GM21717 (cell line): ENCODE measurements at regions not wholly inside any gene's neighbourhood (a gene's known extent, or its start where the extent isn't known, plus 50 kb on each side); places are given as distances from the start of the nearest gene placed in this dataset.
"Not testable (repeated sequence)": the region's sequence is repeated elsewhere in the genome, so short reads cannot be mapped to it uniquely, and the experiment has no call there.

ENCODE experiments used
- ATAC-seq: cut with Tn5 transposase; IDR thresholded peaks from one replicate; pipeline ENCODE4 v1.9.1; 2021; ENCODE audit warnings: mild to moderate bottlenecking, moderate library complexity; ENCODE audit not compliant: unreplicated experiment

- no peak for ATAC-seq
Observed at GRCh38 chr3:80770106-80771074, 991.1 kb downstream of the GBE1 start.

GRCh38 chr3:80769683-80770082 is 991.8 kb downstream of the GBE1 start:
- ATAC-seq, result no peak

DNA sequence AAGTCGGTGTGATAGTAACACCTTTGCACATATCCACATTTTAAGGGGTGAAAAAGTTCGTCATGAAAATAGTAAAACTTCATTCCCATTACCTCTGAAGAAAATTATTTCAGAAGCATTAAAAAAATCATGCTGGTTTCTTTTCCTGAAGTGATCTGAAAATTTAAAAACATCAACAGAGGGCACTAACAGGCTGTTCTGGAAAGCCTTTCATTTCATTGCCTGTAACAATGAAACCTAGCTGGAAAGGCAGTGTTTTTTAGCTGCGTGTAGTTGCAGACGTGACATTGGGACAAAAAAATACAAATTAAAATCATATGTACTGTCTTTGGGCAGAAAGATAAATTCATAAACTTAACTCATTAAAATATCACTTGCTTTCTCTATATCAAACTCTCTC is 993.8 kb downstream of the GBE1 start:
- ATAC-seq, result no peak

DNA sequence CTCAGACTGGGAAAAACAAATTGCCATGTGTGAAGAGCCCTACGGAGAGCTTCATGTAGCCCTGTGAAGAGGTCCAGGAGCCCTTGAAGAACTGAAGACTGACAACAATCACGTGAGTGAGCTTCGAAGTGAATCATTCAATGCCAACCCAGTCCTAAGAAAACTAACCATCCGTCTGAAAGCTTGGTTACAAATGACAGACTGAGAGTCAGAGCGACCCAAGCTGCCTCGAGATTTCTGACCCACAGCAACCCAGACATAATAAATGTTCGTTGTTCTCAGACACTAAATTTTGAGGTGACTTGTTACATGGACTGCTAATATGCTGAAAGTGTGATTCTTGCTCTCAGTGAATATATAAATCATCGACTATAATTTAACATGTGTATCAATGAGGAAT is 987.2 kb upstream of the ROBO1 start:
- no peak for ATAC-seq

- ATAC-seq, result no peak
Observed at GRCh38 chr3:80753021-80753420, 985.2 kb upstream of the ROBO1 start.

DNA sequence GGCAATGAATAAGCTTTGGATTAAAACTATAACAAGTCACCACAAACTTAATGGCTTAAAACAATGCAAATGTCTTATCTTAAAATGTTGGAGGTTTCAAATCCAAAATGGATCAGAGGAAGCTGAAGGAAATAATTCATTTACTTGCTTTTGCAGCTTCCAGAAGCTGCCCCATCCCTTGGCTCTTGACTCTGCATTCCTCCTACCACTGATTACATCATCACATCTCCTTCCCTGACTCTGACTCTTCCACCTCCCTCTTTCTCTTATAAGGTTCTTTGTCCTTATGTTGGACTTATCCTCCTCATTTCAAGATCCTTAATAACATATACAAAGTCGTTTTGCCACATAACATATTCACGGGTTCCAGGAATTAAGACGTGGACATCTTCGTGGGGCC is 982.8 kb upstream of the ROBO1 start:
- no peak for ATAC-seq

DNA sequence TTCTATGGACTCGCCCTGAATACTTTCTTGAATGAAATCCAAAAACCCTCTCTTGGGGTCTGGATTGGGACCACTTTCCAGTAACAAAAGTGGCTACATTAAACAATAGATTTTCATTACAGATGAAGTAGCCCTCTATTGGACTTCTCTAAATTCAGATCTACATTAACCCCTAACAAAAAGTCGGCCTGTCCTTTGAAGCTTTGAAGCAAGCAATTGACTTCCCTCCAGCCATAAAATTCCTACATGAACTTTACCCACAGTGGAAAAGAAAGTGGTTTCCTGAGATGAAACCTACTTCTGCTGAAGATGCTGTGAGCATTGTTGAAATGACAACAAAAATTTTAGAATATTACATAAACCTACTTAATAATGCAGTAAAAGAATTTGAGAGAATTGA is 967.1 kb upstream of the ROBO1 start:
- ATAC-seq, result no peak

DNA sequence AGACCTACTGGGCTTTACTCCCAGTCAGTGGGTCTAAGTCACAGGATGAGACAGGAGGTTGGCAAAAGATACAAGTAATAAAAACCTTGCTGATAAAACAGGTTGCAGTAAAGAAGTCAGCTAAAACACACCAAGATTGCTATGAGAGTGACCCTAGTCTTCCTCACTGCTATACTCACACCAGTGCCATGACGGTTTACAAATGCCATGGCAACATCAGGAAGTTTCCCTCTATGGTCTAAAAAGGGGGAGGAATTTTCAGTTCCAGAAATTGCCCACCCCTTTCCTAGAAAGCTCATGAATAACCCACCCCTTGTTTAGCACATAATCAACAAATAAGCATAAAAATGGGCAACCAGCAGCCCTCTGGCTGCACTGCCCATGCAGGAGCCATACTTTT is 966.7 kb upstream of the ROBO1 start:
- no peak for ATAC-seq

- no peak for ATAC-seq
Observed at GRCh38 chr3:80733522-80734176, 965.9 kb upstream of the ROBO1 start.

- ATAC-seq, result not testable (repeated sequence)
Observed at GRCh38 chr3:80727561-80727960, 959.8 kb upstream of the ROBO1 start.

DNA sequence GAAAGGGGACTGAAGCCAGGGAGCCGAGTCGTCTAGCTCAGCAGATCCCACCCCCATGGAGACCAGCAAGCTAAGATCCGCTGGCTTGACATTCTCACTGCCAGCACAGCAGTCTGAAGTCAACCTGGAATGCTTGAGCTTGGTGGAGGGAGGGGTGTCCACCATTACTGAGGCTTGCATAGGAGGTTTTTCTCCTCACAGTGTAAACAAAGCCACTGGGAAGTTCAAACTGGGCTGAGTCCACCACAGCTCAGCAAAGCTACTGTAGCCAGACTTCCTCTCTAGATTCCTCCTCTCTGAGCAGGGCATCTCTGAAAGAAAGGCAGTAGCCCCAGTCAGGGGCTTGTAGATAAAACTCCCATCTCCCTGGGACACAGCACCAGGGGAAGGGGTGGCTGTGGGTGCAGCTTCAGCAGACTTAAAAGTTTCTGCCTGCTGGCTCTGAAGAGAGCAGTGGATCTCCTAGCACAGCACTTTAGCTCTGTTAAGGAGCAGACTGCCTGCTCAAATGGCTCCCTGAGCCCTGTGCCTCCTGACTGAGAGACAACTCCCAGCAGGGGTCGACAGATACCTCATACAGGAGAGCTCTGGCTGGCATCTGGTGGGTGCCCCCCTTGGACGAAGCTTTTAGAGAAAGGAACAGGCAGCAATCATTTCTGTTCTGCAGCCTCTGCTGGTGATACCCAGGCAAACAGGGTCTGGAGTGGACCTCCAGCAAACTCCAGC is 942.0 kb upstream of the ROBO1 start:
- ATAC-seq, result not testable (repeated sequence)

DNA sequence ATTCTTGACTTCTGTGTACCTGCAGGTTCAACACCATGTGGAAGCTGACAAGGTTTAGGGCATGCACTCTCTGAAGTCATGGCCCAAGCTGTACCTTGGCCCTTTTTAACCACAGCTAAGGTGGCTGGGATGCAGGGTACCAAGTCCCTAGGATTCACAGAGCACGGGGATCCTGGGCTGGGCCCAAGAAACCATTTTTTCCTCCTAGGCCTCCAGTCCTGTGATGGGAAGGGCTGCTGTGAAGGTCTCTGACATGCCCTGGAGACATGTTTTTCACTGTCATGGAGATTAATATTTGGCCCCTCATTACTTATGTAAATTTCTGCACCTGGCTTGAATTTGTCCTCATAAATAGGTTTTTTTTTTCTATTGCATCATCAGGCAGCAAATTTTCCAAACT is 937.5 kb upstream of the ROBO1 start:
- ATAC-seq, result no peak

DNA sequence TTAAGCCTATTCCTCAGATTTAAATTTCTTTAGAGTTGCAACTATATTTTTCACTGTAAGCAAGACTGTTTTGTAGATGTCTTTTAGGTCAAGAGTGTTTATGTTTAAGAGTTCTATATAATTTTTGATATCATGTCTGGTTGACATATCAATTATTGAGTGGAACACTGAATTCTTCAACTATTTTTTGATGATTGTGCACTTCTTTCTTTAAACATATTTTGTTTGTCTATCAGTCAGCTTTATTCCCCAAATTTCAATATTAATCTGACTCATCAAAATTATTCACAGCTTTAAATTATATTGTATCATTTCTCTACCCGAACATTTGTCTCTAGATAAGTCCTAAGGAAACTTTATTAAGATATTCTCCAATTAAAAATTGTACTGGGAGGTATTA is 933.6 kb upstream of the ROBO1 start:
- no peak for ATAC-seq

GRCh38 chr3:80697291-80697690 is 929.5 kb upstream of the ROBO1 start:
- ATAC-seq, result no peak

DNA sequence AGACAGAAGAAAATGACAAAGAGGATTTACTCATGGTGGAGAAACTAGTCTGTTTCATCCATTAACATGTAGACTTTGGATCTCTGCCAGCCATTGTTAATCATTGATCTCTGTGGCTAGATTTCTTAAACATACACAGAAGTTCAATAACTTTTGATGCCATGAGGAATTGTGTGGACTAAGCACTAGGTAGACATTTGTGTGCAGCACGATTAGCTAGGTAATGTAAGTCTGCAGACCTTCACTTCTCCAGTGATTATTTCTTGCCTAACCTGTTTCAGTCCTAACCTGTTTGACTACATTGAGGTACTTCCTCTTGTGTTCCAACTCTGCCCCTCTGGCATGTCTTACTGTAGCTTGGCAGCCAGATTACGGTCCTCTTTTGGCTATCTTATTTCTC is 928.5 kb upstream of the ROBO1 start:
- no peak for ATAC-seq

DNA sequence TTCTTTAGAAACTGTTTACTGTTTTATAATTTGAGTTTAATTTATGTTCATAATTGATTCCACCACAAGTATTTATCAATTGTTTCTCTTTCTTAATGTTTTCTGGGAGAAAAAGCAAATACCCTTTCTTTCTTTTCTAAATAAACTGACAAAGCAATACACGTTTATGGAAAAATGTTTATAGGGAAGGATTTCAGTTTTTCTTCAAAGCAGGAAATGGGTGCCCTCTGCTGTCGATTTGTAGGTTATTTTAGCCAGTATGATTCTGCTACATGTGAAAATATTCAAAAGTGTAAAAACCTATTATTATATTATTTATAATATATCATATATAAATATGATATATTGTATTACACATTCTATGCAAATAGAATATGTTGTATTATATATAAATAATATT is 921.0 kb upstream of the ROBO1 start:
- ATAC-seq, result no peak

GRCh38 chr3:80682951-80683350 is 915.2 kb upstream of the ROBO1 start:
- no peak for ATAC-seq

GRCh38 chr3:80682235-80682634 is 914.4 kb upstream of the ROBO1 start:
- no peak for ATAC-seq

DNA sequence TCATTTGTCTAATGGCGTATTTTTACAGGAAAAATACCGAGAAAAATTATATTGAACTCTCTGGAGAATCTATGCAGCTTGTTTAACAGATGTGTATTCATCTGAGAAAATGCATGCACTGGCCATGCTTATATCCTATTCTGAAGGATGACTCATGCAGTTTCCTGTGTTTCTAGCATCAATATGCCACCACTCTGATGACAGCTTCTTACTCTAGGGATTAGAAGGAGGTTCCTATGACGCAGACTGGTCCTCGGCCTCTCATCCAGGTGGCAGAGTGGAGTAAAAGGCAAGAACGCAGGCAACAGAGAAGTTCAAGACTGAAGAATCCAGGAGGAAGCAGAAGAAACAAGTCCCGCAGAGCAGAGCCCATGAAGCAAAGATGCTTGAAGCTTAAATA is 910.0 kb upstream of the ROBO1 start:
- ATAC-seq, result no peak

DNA sequence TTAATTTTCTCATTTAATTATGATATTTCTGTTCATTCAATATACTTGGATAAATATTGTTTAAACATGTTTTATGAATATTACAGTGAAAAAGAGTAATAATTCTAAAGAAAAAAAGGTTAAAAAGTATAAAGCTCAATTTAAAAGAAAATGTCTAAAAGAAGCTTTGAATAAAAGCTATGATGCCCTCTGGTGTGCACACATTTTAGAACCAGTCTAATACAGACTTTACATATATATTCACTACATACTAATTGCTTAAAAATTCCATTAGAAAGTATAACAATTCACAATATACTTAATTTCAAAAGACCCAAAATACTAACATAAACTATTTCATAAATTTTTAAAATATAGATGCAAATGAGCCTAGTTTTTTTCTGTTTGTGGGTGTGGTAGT is 909.1 kb upstream of the ROBO1 start:
- no peak for ATAC-seq

GRCh38 chr3:80676261-80676660 is 908.5 kb upstream of the ROBO1 start:
- ATAC-seq, result no peak

DNA sequence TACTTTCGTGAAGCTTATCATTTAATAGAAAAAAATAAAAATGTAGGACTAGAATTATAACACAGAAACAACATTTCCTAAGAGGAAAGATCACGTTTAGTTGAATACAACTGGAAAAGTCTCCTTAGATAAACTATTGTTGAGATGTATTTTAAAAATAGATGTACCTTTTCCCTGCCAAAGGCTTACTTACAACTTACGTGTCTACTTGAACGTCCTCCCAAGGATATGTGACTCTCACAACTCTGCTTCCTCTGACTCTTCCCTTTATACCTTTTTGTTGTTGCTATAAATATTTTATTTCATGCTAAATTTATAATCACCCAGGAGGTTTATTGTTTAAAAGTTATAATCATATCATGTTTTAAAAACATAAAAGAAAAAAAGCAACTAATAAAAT is 908.0 kb upstream of the ROBO1 start:
- ATAC-seq, result no peak
